Muscle layer of duodenum (tissue), 2 donors: ENCODE measurements at regions not wholly inside any gene's neighbourhood (a gene's known extent, or its start where the extent isn't known, plus 50 kb on each side); places are given as distances from the start of the nearest gene placed in this dataset.

Experiments used
- H3K27ac ChIP-seq: one replicate; pipeline ENCODE4 v1.7.0; 2013; ENCODE audit warnings: mild to moderate bottlenecking, low read length
- H3K27me3 ChIP-seq: one replicate; pipeline ENCODE4 v1.7.0; 2013; ENCODE audit warnings: low read depth, mild to moderate bottlenecking, control low read depth, low read length
- H3K36me3 ChIP-seq, 2 donors: one replicate each; pipeline ENCODE4 v1.7.0; 2013; ENCODE audit warnings: low read length in 2 of 2, control low read depth in 1 of 2, mild to moderate bottlenecking in 1 of 2; ENCODE audit not compliant: insufficient read depth in 2 of 2, control insufficient read depth in 1 of 2
- H3K4me1 ChIP-seq, 2 donors: one replicate each; pipeline ENCODE4 v1.7.0; 2013; ENCODE audit warnings: low read length in 2 of 2, mild to moderate bottlenecking in 2 of 2, control low read depth in 1 of 2, moderate library complexity in 1 of 2; ENCODE audit not compliant: insufficient read depth in 2 of 2, control insufficient read depth in 1 of 2
- H3K4me3 ChIP-seq, 2 donors: one replicate each; pipeline ENCODE4 v1.7.0; 2013; ENCODE audit warnings: low read length in 2 of 2, low read depth in 1 of 2, mild to moderate bottlenecking in 1 of 2
- H3K9me3 ChIP-seq, 2 donors: one replicate each; pipeline ENCODE4 v1.7.0; 2013; ENCODE audit warnings: low read length in 2 of 2, control low read depth in 1 of 2, mild to moderate bottlenecking in 1 of 2; ENCODE audit not compliant: control insufficient read depth in 1 of 2
- donor health status: healthy.

- Histone ChIP-seq H3K27ac (no peak overlapping the region), H3K27me3 (no peaks in the 10 kb centered on the region), H3K4me3 (no peak overlapping the region), H3K36me3 (no peaks in the 10 kb centered on the region), H3K9me3 (peaks cover 4 to 5% of the 10 kb centered on the region in 2 donors), H3K4me1 (no peaks in the 10 kb centered on the region)
Observed at GRCh38 chr6:153781306-153781705, 257.7 kb upstream of the OPRM1 start.

GRCh38 chr6:153780011-153780410, 259.0 kb upstream of the OPRM1 start:
- no peak overlapping the region for H3K4me3 ChIP-seq
- H3K36me3 ChIP-seq = no peaks in the 10 kb centered on the region
- no peaks in the 10 kb centered on the region for H3K27me3 ChIP-seq
- no peaks in the 10 kb centered on the region for H3K4me1 ChIP-seq
- peaks cover 4 to 5% of the 10 kb centered on the region in 2 donors for H3K9me3 ChIP-seq
- H3K27ac ChIP-seq = no peak overlapping the region

DNA sequence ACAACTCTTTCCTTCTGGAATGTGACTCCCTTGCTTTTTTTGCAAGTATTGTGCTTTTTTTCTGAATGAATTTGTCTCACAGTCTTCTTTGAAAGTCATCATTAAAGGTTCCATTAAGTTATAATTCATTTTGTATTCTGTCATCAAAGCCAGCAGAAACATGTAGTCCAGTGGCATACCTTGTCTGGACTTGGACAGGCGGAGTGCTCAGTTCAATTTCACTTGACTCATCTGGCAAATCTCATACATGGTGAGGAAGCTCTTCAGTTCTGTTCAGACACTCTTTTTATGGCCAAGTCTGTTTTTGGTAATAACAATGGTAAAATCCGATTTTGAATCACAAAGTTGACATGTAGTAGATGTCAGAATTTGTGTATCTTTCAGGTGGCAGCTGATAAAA, 260.8 kb upstream of the OPRM1 start:
- no peaks in the 10 kb centered on the region for H3K4me1 ChIP-seq
- H3K9me3 ChIP-seq = peaks cover 4 to 5% of the 10 kb centered on the region in 2 donors
- no peak overlapping the region for H3K27ac ChIP-seq
- H3K36me3 ChIP-seq = no peaks in the 10 kb centered on the region
- no peak overlapping the region for H3K4me3 ChIP-seq
- no peaks in the 10 kb centered on the region for H3K27me3 ChIP-seq

DNA sequence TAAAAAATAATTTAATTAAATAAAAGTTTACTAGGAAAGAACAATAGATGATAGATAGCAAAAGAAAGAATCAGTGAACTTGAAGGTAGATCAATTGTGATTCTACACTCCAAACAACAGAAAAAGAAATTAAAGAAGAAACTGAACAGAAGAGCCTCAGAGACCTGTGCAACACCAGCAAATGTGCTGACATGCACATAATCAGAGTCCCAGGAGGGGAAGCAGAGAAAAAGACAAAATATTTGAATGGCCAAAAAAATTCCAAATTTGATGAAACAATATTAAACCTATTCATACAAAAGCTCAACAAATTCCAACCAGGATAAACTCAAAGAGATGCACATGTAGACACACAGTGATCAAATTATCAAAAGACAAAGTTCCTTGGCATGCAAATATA, 267.5 kb upstream of the OPRM1 start:
- Histone ChIP-seq H3K27ac (no peak overlapping the region), H3K4me3 (no peak overlapping the region), H3K36me3 (no peaks in the 10 kb centered on the region), H3K9me3 (no peaks in the 10 kb centered on the region), H3K27me3 (no peaks in the 10 kb centered on the region), H3K4me1 (no peaks in the 10 kb centered on the region)

DNA sequence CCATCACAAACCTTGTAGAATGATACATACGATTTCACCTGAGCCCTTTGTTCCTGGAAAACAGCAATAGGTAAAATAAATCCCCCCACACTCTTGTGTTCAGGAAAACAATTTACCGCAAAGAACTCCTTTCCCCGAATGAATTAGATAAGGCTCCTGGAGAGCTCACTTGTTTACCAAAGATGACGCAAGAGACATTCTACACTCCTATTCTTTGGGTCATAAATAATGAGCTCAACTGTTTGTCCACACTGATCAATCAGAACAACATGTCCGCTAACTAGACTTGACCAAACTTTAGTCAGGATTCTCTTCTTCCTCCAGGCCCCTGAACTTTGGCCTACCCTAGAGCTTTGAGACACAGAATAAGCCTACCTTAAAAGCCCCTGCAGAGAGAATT, 271.9 kb upstream of the OPRM1 start:
- H3K36me3 ChIP-seq = no peaks in the 10 kb centered on the region

DNA sequence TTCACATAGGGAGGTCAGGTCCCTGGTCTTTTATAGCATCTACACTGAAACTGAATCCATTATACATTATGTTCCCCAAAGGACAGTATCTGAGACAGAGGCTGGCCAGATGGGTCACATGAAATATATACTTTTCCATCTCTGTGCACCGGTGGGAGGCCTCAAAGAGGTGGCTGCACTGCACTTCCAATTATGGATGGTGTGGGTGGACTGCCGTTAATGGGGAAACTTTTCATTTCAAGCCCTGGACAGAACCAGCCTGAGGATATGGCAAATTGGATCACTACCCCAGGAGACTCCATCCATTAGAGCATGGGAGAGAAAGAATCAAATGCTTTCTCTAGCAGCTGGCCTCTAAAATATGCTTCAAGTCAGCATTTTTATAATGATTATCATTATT, 280.5 kb upstream of the OPRM1 start:
- H3K27ac ChIP-seq = no peak overlapping the region

More for the DNA sequence above, 271.9 kb upstream of the OPRM1 start:
- Histone ChIP-seq H3K4me1 (no peaks in the 10 kb centered on the region), H3K27ac (no peak overlapping the region), H3K27me3 (no peaks in the 10 kb centered on the region), H3K9me3 (no peaks in the 10 kb centered on the region), H3K4me3 (no peak overlapping the region)

GRCh38 chr6:153735761-153736160, 303.3 kb upstream of the OPRM1 start:
- Histone ChIP-seq H3K27me3 (no peaks in the 10 kb centered on the region), H3K27ac (no peak overlapping the region), H3K9me3 (peaks cover 0 to 2% of the 10 kb centered on the region in 2 donors), H3K4me3 (no peak overlapping the region), H3K4me1 (no peaks in the 10 kb centered on the region), H3K36me3 (no peaks in the 10 kb centered on the region)

More for the DNA sequence above, 280.5 kb upstream of the OPRM1 start:
- Histone ChIP-seq H3K4me1 (no peaks in the 10 kb centered on the region), H3K27me3 (no peaks in the 10 kb centered on the region), H3K9me3 (no peaks in the 10 kb centered on the region), H3K36me3 (no peaks in the 10 kb centered on the region), H3K4me3 (no peak overlapping the region)

GRCh38 chr6:153729189-153729588, 309.9 kb upstream of the OPRM1 start:
- H3K4me1 ChIP-seq = no peaks in the 10 kb centered on the region
- H3K36me3 ChIP-seq = no peaks in the 10 kb centered on the region
- H3K4me3 ChIP-seq = no peak overlapping the region
- H3K9me3 ChIP-seq = no peaks in the 10 kb centered on the region
- no peak overlapping the region for H3K27ac ChIP-seq
- H3K27me3 ChIP-seq = no peaks in the 10 kb centered on the region

DNA sequence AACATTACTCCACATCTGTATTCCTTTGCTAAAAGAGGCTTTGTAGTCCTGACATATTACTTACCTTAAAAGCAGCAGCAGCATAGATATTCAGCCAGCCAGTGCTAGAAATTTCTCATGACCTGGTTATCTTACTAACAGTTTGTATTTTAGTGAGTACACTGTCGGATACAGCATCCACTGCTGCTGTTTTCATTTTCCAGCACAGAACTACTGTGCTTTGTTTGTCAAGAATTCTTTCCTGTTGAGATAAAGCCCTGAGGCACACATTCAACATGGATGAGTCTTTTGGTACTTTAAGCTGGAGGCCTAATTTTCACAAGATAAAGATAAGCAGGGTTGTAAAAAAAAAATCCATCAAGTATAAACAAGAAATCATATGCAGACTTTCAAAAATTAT, 311.2 kb upstream of the OPRM1 start:
- Histone ChIP-seq H3K9me3 (no peaks in the 10 kb centered on the region), H3K27me3 (no peaks in the 10 kb centered on the region), H3K4me1 (no peaks in the 10 kb centered on the region), H3K36me3 (no peaks in the 10 kb centered on the region), H3K4me3 (no peak overlapping the region), H3K27ac (no peak overlapping the region)

DNA sequence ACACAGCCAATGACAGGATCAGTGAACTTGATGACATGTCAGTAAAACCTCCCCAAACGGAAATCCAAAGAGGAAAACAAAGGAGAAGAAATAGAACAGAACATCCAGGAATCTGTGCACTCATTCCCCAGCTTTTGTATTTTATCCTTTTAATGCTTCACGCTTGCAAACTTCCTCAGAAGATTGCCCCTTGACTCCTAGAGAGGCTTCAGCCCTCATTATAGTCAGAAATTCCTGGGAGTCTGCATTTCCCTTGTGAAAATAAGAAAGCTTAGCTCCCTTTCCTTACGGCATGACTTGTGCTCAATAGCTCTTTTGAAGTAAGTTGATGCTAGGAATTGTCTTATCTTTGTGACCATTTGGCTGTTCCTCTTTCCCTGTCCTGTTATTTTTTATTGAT, 313.6 kb upstream of the OPRM1 start:
- no peaks in the 10 kb centered on the region for H3K9me3 ChIP-seq
- H3K27me3 ChIP-seq = no peaks in the 10 kb centered on the region
- H3K4me1 ChIP-seq = no peaks in the 10 kb centered on the region
- no peaks in the 10 kb centered on the region for H3K36me3 ChIP-seq
- H3K27ac ChIP-seq = no peak overlapping the region
- H3K4me3 ChIP-seq = no peak overlapping the region

- Histone ChIP-seq H3K36me3 (no peaks in the 10 kb centered on the region), H3K4me1 (no peaks in the 10 kb centered on the region), H3K27ac (no peak overlapping the region), H3K9me3 (no peaks in the 10 kb centered on the region), H3K4me3 (no peak overlapping the region), H3K27me3 (no peaks in the 10 kb centered on the region)
Observed at GRCh38 chr6:153720732-153721131, 318.3 kb upstream of the OPRM1 start.

DNA sequence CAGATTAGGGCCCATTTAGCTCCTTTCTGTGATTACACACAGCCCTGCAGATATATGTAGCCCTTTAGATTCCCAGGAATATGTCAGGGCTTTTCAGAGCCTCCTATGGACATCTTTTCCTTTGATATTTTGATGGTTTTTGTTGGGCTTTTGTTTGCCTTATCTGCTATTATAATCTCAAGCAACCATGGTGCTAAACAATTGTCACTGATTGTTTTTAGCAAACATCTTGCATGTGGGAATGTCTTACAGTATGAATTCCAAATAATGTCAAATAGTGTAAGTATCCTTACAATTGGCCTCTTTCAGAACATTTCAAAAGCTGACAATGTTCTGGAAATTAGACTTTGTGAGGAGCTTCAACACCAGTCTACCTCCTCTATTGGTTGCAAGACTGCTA, 333.6 kb upstream of the OPRM1 start:
- Histone ChIP-seq H3K36me3 (no peaks in the 10 kb centered on the region), H3K4me3 (no peak overlapping the region), H3K4me1 (no peaks in the 10 kb centered on the region), H3K27me3 (no peaks in the 10 kb centered on the region), H3K27ac (no peak overlapping the region), H3K9me3 (peaks cover 8 to 15% of the 10 kb centered on the region in 2 donors)
